Mesenteric fat pad (tissue), 1 donor: ENCODE measurements at regions not wholly inside any gene's neighbourhood (a gene's known extent, or its start where the extent isn't known, plus 50 kb on each side); places are given as distances from the start of the nearest gene placed in this dataset.

Experiments
- DNase-seq: peaks from one replicate; pipeline ENCODE4 v3.0.0-alpha.2; 2020; ENCODE audit warnings: low spot score
- donor health status: DM: yes; HTN: yes; CAD: no.

DNA sequence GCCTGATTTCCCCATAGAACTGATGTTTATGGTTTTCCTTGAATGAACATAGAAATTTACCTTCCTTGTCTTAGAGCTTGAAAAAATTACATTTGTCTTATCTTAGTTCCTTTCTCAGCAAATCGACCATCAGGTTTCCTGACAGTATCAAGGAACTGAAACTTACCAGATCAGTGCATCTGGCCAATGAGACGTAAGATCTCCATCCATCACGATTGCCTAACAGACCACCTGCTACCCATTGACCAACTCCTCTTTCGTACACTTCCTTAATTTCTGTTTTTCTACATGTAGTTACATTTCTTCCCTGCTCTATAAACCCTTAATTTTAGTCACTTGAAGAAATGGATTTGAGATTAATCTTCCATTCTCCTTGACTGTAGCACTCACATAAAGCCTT is 57.4 kb upstream of the TMPRSS15 start:
- DNase-seq: no peak

DNA sequence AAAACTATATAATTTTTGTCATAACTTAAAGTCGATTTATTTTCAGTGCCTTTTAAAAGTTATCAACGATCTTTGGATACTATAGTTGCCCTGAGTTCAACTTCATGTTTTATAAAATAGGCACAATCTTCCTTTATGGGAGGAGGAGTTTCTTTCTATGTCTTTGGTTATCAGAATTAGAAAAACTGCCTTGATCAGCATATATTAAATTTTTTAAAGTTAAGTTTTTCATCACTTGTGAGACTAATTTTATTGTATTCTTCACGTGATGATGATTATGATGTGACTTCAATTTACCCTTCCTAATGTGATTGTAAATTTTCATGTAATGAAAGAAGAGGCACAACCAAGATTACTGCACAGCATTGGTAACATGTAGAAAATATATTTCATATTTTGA is 58.2 kb upstream of the TMPRSS15 start:
- DNase-seq: no peak

DNA sequence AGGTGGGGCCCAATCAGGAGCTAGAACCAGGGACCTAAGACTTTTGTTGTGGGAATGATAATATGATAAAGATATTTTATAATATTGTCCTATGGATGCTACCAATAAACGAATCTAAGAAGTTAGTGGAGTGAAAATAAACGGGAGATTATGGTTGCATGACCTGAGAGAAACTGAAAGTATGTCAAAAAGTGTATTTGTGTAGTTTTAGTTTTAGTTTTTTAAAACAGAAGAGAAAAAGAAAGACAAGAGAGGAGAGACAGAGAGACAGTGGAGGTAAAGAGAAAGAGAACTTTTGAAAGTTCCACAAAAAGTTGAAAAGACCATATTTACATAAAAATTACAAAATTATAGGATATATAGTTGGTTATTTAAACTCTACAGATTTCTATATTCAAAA is 64.1 kb upstream of the TMPRSS15 start:
- DNase-seq: no peak

DNA sequence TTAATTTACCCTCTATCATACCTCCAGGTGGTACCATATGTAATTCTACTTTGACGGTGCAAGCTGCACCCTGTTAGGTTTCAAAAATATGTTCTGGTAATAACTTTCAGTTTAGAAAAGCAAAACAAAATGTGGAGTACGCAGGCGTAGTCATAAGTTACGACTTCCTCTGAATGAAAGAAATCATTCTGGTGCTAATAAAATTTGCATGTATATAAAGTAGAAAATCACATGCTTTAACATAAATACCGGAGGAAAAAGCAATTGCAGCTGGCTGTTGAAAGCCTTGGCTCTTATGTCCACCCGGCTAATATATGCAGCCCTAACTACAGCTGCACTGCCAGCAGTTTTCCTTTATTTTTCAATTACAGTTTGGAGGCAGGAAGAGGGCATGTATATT is 65.2 kb upstream of the TMPRSS15 start:
- no peak for DNase-seq

DNA sequence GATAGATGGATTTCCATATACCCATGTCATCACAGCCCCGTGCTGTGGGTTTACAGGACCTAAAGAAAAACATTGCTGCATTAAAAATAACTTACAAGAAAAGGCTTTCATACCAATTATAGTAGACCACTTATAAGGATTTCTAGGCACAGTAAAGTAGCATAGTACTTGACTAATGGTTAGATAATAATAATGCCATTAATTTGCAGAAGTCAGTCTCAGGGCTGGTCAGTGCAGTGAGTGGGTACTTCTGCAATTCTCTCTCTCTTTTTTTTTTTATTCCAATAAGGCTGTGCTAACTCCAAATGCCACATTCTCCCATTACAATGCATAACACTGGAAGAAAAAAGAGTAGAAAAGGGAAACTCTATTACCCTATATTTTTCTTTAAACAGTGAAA is 73.1 kb upstream of the TMPRSS15 start:
- no peak for DNase-seq

DNA sequence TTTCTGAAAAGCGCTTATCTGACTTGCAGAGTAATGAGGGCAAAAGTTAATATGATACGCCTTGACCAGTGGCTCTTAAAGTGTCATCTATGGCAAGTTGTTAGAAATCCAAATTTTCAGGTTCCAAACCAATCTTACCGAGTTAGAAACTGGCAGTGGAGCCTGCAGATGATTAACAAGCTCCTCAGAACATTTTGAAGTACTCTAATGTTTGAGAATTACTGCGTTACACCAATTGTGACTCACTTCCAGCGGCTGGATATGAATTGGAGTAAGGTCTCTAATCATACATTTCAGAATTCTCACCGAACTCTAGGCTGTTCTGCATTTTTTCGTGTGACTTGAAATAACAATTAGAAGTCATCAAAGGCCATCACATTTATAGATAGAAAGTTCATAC is 73.5 kb upstream of the TMPRSS15 start:
- no peak for DNase-seq

DNA sequence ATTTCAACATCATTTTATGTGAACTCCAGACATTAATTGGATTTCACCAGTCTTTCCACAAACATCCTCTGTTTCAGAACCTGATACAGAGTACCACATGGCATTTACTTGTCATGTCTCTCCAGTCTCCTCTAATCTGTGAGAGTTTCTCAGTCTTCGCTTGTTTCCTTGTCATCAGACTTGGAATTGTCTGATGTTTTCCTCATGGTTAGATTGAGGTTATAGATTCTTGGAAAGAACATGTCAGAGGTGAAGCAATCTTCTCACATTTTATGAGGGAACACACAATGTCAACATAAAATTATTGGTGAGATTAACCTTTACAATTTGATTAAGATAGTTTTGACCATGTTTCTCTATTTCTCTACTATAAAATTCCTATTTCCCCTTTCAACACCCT is 74.9 kb upstream of the TMPRSS15 start:
- DNase-seq: no peak

DNA sequence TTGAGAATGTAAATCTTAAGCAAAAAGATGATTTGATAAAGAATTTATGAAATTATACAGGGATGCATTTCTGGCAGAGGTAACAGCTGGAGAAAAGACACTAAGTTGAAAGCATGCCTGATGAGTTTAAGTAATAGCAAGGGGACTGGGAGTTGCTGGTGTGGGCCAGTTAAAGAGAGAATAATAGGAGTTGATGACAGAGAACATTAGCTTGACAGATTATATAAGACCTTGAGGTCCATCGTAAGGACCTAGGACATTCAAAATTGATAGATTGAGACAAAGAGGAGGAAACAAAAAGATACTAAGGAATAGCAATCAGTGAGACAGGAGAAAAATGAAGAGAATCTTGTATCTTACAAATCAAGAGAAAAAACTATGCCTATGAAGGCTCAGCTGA is 84.7 kb upstream of the TMPRSS15 start:
- no peak for DNase-seq

DNA sequence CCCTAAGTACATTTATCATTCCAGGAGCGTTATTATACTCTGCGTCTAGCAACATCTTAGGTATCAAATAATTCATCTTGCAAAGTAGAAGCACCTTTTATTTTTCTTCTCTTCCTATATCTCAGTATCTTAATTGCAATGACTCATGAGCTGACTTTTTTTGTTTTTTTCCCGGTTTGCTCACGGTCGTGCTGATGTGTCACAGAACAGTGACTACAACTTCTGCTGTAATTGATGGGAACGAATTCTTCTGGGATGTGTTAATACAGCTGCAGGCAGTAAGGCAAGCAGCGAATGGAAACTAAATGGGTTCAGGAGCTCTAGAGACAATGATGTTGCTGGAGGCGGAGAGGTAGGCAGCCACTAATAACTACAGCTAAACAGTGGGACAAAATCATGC is 89.8 kb upstream of the TMPRSS15 start:
- DNase-seq: no peak

DNA sequence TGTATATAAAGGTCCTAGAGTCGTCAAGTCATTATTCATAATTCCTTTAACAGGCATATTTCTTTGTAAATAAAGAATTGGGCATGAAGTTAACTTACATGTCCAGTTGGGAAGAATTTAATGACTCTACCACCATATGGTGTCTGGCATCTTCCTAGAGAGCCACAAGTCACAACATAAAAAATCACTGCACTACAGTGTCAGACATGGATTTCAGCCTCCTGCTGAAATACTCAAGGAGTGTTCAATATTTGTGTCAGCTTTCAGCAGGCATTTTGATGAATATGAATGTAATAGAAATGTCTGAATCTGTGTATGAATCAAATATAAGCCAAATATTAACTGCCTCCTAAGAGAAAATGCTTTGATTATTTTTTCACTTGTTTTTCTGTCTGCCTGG is 91.9 kb upstream of the TMPRSS15 start:
- DNase-seq: no peak

DNA sequence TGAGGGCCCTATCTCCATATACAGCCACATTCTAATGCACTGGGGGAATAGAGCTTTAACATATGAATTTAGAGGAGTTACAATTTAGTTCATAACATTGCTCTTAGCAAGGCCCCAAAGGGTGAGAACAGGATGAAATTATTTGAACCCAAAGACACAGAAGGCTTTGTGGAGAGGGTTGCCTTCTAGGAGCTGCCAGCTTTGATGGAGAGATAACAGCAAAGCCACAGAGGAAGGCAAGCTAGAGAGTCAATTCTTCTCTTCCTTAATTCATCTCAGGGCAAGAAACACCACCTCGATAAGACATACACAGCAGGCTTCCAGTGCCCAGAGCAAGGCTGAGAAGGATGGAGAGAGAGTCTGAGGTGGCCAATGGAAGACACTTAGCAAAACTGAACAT is 94.8 kb upstream of the TMPRSS15 start:
- DNase-seq: no peak

DNA sequence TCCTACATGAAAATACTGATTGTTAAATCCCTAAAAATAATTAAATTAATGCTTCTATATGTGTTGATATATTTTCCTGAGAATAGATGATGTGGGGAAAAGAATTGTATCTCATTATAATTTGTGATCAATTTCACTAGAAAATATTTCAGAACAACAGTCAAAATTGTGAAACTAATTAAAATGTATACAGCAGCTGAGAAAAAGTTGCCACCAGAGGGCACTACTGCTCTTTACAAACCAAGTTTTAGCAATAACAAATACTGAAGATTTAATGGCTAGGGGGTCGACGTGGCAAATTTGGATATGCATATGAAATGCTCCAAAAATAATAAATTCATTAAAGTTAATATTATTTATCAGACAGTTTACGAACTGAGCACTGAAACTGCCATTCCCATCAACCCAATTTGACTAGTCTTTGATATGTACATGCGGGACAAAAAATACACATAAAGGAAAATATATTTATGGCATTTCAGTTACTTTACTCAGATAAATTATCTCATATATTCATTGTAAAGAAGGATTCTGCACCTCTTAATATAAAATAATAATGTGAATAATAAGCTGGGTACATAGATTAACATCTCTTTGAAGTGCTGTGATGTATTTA is 96.3 kb upstream of the TMPRSS15 start:
- DNase-seq: no peak

DNA sequence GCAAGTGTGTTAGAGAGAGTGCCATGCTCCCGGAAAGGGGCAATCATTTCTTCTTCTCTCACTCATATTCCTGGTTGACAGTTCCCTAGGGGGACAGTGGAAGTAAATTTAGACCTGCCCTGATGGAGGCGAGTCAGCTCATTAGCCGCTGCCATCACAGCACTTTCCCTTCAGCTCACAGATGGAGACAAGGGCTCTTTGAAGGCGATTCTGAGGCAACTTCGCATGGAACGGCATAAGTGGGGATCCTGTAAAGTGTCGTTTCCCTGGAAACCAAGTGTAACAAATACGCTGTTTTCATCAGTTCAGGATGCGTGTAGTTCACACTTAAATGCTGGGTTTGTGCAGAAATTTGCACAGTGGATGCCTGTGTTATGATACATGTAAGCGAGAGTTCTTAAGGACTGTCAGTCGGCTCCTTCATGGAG is 114.5 kb upstream of the TMPRSS15 start:
- no peak for DNase-seq

DNA sequence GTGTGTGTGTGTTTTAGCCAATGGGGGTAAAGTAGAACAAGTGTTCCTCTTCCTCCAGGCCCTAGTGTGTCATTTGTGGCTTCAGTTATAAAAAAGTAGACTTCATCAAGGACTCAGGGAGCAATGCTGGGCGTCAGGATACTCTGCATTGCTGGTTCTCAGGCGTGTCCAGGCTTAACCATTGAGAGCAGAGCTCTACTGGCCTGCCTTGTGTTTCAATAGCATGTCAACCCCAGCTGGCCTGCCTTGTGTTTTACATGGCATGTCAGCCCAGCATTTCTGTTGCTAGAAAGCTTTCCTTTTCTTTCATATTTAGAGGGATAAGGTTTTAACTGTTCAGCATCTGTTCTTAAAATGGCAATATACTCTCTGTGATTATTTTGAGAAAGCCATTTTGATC is 117.6 kb upstream of the TMPRSS15 start:
- no peak for DNase-seq

DNA sequence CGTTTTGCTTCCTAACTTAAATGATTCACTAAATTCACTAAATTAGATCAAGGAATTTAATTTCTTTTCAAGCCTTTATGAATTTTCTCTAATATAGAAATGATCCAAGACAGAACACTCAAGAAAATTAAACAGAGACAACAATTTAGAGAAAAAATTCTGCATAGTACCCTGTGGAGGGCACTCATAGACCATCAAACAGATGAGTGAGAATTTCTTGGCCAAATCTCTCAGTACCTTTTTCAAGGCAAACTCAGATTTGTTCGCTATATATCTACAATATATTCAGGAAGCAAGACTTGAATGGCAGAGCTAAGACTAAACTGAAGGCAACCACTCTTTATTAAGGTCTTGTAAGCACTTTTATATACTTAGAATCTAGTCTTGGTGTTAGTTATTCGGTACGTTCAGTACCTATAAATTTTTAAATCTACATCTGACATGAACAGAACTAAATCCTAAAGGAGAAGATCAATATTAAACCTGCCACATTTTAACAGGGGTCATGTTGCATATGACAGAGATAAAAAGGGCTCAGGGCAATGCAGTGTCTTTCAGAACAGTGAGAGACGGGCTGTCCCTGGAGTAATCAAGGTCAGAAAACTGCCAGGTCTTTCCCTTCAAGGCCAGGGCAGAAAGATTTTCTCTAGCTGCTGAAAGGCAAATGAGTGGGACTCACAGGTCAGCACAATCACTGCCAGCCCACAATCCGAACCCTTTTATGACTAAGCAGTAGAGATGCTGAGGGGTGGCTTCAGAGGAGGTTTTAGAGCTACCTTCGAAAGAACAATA is 118.8 kb upstream of the TMPRSS15 start:
- DNase-seq: no peak

DNA sequence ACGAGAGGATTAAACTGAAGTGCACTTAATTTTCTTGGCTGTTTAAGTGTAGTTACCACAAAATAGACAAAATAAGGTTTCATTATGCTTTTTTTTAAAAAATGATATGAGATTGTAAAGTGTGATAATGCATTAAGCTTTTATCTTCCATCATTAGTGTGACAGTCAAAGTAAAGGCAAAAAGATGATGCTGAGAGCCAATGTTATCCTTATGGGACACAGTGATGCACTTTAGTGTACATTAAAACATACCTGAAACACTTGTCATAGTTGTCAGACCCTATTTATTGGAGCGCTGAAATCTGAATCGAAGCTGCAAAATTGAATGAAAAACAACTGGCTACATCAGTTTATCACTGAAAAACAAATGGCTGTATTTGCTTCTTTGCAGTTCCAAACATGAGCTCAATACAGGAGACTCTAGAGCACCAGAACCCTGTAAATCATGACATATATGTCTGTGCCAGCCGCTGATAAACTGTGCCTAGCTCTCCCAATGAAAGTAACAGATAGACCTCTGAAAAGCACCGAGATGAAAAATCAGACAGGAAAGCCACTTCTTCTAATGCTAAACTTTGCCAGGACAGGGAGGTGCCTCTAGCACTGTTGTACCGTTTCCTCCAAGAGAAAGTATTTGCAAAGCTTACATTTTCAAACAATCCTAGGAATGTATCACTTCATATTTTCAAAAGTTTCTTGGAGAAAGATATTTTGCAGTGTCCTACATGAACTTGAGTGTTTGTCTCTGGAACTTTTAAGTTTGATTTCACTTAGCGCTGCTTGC is 120.7 kb upstream of the TMPRSS15 start:
- DNase-seq: no peak

DNA sequence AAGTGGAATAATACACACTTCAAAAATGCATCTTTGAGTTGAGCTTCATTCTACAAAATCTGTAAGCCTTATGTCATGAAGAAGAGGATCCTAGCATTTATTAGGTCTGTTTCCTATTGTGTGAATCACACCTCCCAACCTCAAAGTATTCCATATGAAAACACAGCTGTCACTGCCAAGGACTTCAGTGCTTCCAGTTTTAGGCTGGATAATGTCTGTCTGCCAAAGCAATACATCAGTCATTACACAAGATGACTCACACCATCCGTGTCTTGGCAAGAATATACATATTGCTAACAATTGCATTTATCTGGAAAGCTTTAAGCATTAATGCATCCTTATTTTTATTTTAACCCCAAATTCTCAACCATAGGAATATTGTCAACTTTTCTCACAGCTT is 125.7 kb upstream of the TMPRSS15 start:
- no peak for DNase-seq

DNA sequence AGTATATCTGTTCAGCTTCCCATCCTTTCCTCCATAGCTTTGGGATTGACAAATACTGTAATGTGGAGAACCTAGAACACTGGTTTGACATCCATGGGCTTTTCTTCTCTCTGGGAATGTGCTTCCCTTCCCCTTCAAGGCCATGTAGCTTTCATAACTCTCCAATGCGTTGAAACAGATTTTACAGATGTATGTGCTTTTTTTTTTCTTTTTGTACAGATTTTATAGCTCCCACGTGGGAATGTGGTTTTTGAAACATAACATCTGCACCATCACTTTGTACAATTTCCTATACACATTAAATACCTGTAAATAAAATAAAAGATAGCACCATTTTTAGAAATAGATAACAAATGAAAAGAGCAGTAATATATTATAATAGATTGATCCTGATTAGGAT is 138.5 kb upstream of the TMPRSS15 start:
- DNase-seq: no peak

DNA sequence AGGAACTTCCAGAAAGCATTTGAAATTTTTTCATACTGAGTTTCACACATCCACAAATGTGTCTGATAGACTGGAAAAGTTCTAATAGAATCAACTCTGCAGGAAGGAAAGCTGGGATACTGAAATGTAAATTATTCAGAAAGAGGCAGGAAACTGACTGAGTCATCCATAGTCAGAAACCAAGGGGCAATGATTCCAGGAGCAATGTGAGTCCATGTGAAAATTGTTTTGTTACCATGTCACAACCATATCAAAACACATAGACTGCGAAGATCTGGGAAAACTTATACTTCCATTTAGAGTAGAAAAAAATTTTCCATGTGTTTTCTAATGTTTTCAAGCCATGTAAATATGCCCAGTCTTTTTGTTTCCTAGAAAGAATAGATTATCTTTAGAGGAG is 142.3 kb upstream of the TMPRSS15 start:
- no peak for DNase-seq

DNA sequence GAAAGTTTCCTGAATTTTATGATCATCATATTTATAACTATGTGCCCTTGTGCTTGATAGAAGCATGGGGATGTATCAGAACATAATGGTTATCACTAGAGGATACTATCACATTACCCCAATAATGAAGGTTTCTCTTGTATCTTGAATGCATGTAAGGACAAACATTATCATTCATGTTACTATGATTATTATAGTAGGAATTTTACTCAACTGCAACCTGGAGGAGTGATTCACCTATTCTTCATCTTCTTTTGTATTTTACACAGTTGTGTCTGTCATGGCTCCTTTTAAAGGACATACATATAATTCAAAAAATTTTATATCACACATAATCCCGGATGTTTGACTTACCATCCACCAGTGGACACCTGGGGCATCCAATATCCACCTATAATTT is 143.8 kb upstream of the TMPRSS15 start:
- DNase-seq: no peak

DNA sequence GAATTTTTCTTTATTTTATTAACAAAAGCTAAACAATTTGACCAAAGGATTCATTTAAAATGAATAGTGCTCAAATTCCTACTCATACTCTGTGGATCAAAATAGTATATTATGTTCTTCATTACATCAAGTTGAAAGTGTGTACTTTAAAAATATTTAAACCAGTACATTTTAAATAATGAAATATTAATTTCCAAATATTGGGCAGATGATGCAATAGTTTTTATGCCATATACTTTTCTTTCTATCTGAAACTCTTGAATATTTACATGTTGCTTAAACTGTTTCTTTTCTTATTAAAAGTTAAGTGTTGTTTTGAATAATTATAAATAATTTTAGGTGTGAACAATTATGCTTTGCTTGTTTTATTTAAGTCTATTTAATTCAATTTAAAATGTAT is 144.7 kb upstream of the TMPRSS15 start:
- no peak for DNase-seq

DNA sequence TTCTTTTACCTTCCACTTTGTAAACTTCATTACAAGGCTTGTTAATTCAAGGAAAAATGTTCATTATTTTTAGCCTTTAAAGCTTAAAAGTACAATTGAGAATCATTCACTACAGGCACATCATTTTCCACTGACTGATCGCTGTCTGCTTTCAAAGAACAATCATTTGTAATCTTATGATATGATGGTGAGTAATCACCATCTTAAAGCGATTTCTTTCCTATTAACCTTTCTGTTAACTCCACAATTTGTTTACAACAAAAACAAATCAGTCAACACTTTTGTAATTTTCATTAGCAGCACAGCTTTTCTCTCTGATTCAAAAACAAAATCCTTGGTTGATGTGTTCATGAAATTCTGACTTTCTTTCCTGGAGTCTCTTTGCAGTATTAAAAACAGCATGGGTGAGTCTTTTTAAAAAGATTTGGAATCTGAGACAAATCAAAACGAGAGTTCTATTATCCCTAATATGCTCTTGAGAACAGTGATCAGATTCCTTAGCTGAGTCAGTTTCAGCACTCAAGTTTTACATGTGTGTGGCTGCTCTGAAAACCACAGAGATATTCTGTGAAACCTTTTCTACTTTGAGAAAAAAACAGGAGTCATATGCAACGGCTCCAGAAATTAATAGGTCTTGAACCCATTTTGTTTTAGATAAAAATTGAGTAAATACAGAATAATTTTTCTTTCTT is 145.8 kb upstream of the TMPRSS15 start:
- DNase-seq: no peak
